K562 (cell line): ENCODE measurements at regions not wholly inside any gene's neighbourhood (a gene's known extent, or its start where the extent isn't known, plus 50 kb on each side); places are given as distances from the start of the nearest gene placed in this dataset.

ENCODE experiments used
- ATAC-seq: fragments of 200-7000 bp; cut with Tn5 transposase; 3 replicates; pipeline ENCODE4 v1.9.1; 2020; ENCODE audit warnings: moderate library complexity
- BruUV-seq: library from RNA; stranded (reverse); fragments of 400-500 nt; replicated peaks from 2 replicates; lab custom pipeline; 2021; lab: Mats Ljungman, UMichigan
- CTCF ChIA-PET: fragments of 300-600 bp; formaldehyde crosslinking; extraction: SDS; loops from one replicate; lab custom pipeline; 2021; ENCODE audit warnings: low intra/inter-chr PET ratio; lab: Yijun Ruan, JAX
- POLR2A ChIA-PET: fragments of 300-600, 350-650 bp; sonication (Branson Sonifier 250); formaldehyde crosslinking; extraction: SDS; loops from one replicate; lab custom pipeline; 2021; ENCODE audit warnings: antibody characterized with exemption, inconsistent platforms; lab: Yijun Ruan, JAX
- DNase-seq, 4 experiments: peaks; one replicate each; pipeline versions ENCODE4 v3.0.0 to v3.0.0-alpha.2; 2011 to 2018; ENCODE audit warnings: low spot score in 3 of 4, mixed read lengths in 3 of 4; ENCODE audit errors: extremely low read depth in 1 of 4
- FAIRE-seq: peaks from 2 replicates; lab custom pipeline; 2011; peaks lifted over from hg19 to GRCh38; lab: Jason Lieb, UNC
- H2AFZ ChIP-seq: 2 replicates; pipeline ENCODE4 v1.6.0; 2011; ENCODE audit warnings: low read depth, low read length, control low read depth, inconsistent platforms
- H3K27ac ChIP-seq: fragments of 200-600 bp; 3 replicates; pipeline ENCODE4 v1.8.0; 2011; ENCODE audit warnings: low read depth, mild to moderate bottlenecking, control low read depth, inconsistent platforms, low read length, moderate library complexity, mixed read lengths; ENCODE audit errors: extremely low read depth
- H3K27me3 ChIP-seq, 2 experiments: fragments of 300-600 bp in 1 of 2; 2 replicates in 1 of 2; 3 replicates in 1 of 2; pipeline versions ENCODE4 v1.6.0 to v1.8.0; 2011; ENCODE audit warnings: inconsistent platforms in 2 of 2, low read length in 2 of 2, mild to moderate bottlenecking in 1 of 2, mixed read lengths in 1 of 2, moderate library complexity in 1 of 2; ENCODE audit not compliant: control insufficient read depth in 2 of 2, insufficient read depth in 2 of 2
- H3K36me3 ChIP-seq: fragments of 300-600 bp; 3 replicates; pipeline ENCODE4 v1.8.0; 2011; ENCODE audit warnings: mild to moderate bottlenecking, low read length, inconsistent platforms; ENCODE audit not compliant: control insufficient read depth, insufficient read depth
- H3K4me1 ChIP-seq, 2 experiments: fragments of 200-600 bp in 1 of 2; replicated peaks in 1 of 2; 2 replicates in 1 of 2; 3 replicates in 1 of 2; pipeline versions ENCODE4 v1.5.1 to v1.8.0; 2011; ENCODE audit warnings: inconsistent platforms in 2 of 2, low read length in 2 of 2, mild to moderate bottlenecking in 1 of 2, mixed read lengths in 1 of 2, moderate library complexity in 1 of 2; ENCODE audit not compliant: control insufficient read depth in 2 of 2, insufficient read depth in 2 of 2
- H3K4me2 ChIP-seq: 2 replicates; pipeline ENCODE4 v1.6.1; 2011; ENCODE audit warnings: low read length, control low read depth, inconsistent platforms, mixed read lengths; ENCODE audit not compliant: insufficient read depth
- H3K4me3 ChIP-seq: fragments of 200-600 bp; sonication (generic), shearing (Covaris generic); 2 replicates; pipeline ENCODE4 v1.5.1; 2016; ENCODE audit warnings: control low read depth, inconsistent platforms
- H3K79me2 ChIP-seq: fragments of 200-600 bp; 3 replicates; pipeline ENCODE4 v1.8.0; 2011; ENCODE audit warnings: low read length, inconsistent platforms; ENCODE audit not compliant: control insufficient read depth, insufficient read depth
- H3K9ac ChIP-seq, 2 experiments: 2 replicates each; pipeline versions ENCODE4 v1.6.0 to v1.6.1; 2011; ENCODE audit warnings: low read depth in 2 of 2, low read length in 2 of 2, control low read depth in 1 of 2, inconsistent platforms in 1 of 2, mild to moderate bottlenecking in 1 of 2, mixed read lengths in 1 of 2; ENCODE audit not compliant: insufficient read depth in 1 of 2
- H3K9me1 ChIP-seq: one replicate; pipeline ENCODE4 v1.6.0; 2011; ENCODE audit warnings: inconsistent platforms, mild to moderate bottlenecking, low read length, moderate library complexity; ENCODE audit not compliant: control insufficient read depth, insufficient read depth
- H3K9me3 ChIP-seq: replicated peaks from 2 replicates; pipeline ENCODE4 v1.5.1; 2011; ENCODE audit warnings: low read depth, low read length, inconsistent platforms; ENCODE audit not compliant: control insufficient read depth, insufficient read depth
- H4K20me1 ChIP-seq: replicated peaks from 2 replicates; pipeline ENCODE4 v1.6.1; 2011; ENCODE audit warnings: low read length, inconsistent platforms, mixed read lengths; ENCODE audit not compliant: control insufficient read depth, insufficient read depth
- ADNP ChIP-seq: fragments of 200-800 bp; sonication (Bioruptor generic); IDR thresholded peaks from 2 replicates; pipeline ENCODE4 v1.6.1; 2016; ENCODE audit warnings: missing genetic modification characterization, missing compliant biosample characterization
- DDX20 ChIP-seq: fragments of 450-650 bp; IDR thresholded peaks from 2 replicates; pipeline ENCODE4 v1.6.1; 2016; ENCODE audit warnings: missing genetic modification characterization, low read depth, mild to moderate bottlenecking, missing compliant biosample characterization, moderate library complexity
- ETV6 ChIP-seq, 3 experiments: fragments of 150-350 bp in 1 of 3; sonication (generic) in 1 of 3; formaldehyde crosslinking in 1 of 3; IDR thresholded peaks; 2 replicates each; pipeline versions ENCODE4 v1.6.1 to v1.8.0; 2014 to 2022; ENCODE audit warnings: borderline replicate concordance in 2 of 3, low read depth in 2 of 3, antibody characterized with exemption in 1 of 3, low read length in 1 of 3, mild to moderate bottlenecking in 1 of 3, missing genetic modification reagents in 1 of 3
- FOXM1 ChIP-seq, 2 experiments: fragments of 450-650 bp in 1 of 2; sonication (generic) in 1 of 2; formaldehyde crosslinking in 1 of 2; IDR thresholded peaks; 2 replicates each; pipeline versions ENCODE4 v1.6.1 to v1.9.0; 2017 to 2022; ENCODE audit warnings: low read depth in 2 of 2, mild to moderate bottlenecking in 2 of 2, missing genetic modification reagents in 1 of 2, moderate library complexity in 1 of 2
- FOXO4 ChIP-seq: fragments of 450-650 bp; formaldehyde crosslinking; IDR thresholded peaks from 2 replicates; pipeline ENCODE4 v1.4.0; 2020; ENCODE audit warnings: mild to moderate bottlenecking, moderate library complexity
- GABPA ChIP-seq: fragments of 200-800 bp; sonication (Bioruptor generic); conservative IDR thresholded peaks from 2 replicates; pipeline ENCODE4 v1.6.1; 2016; ENCODE audit warnings: low read depth, missing genetic modification characterization, missing compliant biosample characterization
- GATA2 ChIP-seq: sonication (generic); formaldehyde crosslinking; IDR thresholded peaks from 2 replicates; pipeline ENCODE4 v1.4.0; 2020; ENCODE audit warnings: mild to moderate bottlenecking, missing genetic modification reagents
- GMEB1 ChIP-seq: fragments of 250-450 bp; sonication (Bioruptor Pico); IDR thresholded peaks from 2 replicates; pipeline ENCODE4 v1.4.0; 2020; ENCODE audit warnings: mild to moderate bottlenecking
- GTF2F1 ChIP-seq: IDR thresholded peaks from 2 replicates; pipeline ENCODE4 v1.6.1; 2011; ENCODE audit warnings: low read depth, low read length, improper control_type of control experiment
- HDAC1 ChIP-seq, 2 experiments: fragments of 450-650 bp; IDR thresholded peaks; 2 replicates each; pipeline ENCODE4 v1.6.1; 2016 to 2017; ENCODE audit warnings: inconsistent platforms in 1 of 2, mild to moderate bottlenecking in 1 of 2, moderate library complexity in 1 of 2
- HLTF ChIP-seq: fragments of 450-650 bp; IDR thresholded peaks from 2 replicates; pipeline ENCODE4 v1.6.1; 2016
- POLR2G ChIP-seq: fragments of 200-400 bp; formaldehyde crosslinking; IDR thresholded peaks from 2 replicates; pipeline ENCODE4 v1.6.1; 2017; ENCODE audit warnings: low read depth, mild to moderate bottlenecking, antibody characterized with exemption, low read length, moderate library complexity
- SUPT5H ChIP-seq: fragments of 450-650 bp; IDR thresholded peaks from 2 replicates; pipeline ENCODE4 v1.6.1; 2016
- ZHX1 ChIP-seq: fragments of 150-350 bp; conservative IDR thresholded peaks from 2 replicates; pipeline ENCODE4 v1.6.1; 2014; ENCODE audit warnings: low read length
- WGBS: fragments of 100-300 bp; shearing (Covaris generic); methylation state at CpG from one replicate; pipeline ENCODE4 v1.1.6; 2016; ENCODE audit warnings: low coverage, mixed read lengths; ENCODE audit not compliant: insufficient coverage; ENCODE audit errors: missing lambda C conversion rate; 5-methylcytosine and 5-hydroxymethylcytosine counted together
- in situ Hi-C: fragments of 300-500 bp; cut with MboI; formaldehyde crosslinking; loops from 4 replicates; pipeline ENCODE4 v1.15.0; 2018; ENCODE audit warnings: inconsistent platforms, mixed read lengths
- intact Hi-C: fragments of 100-400 bp; cut with micrococcal nuclease; formaldehyde crosslinking; loops from 2 replicates; pipeline ENCODE4 v1.14.2; 2022

GRCh38 chr1:55347041-55347440 is 131.9 kb upstream of the USP24 start:
- Histone ChIP-seq H3K27ac (no peak overlapping the region), H3K4me1 (no peaks in the 10 kb centered on the region), H4K20me1 (no peaks in the 10 kb centered on the region), H3K4me2 (no peak overlapping the region), H3K79me2 (no peaks in the 10 kb centered on the region), H3K36me3 (no peaks in the 10 kb centered on the region), H3K9ac (no peak overlapping the region), H3K9me3 (no peaks in the 10 kb centered on the region), H3K9me1 (no peaks in the 10 kb centered on the region), H3K27me3 (no peaks in the 10 kb centered on the region; a peak in 1 of 5 replicates), H3K4me3 (no peak overlapping the region), H2AFZ (no peak overlapping the region)
- intact Hi-C loops (no loop called here), in situ Hi-C loops (no loop called here)
- ATAC-seq (no peak), DNase-seq (no peak), FAIRE-seq (no peak)
- BruUV-seq = no TSS peak
- ChIA-PET POLR2A (interaction anchor here (1.2 to 1.4 kb wide), 2 partner anchors 10 to 28 kb away, joined by 3 read pairs; no protein-coding TSS in a partner anchor), CTCF (no interaction called here)
- WGBS = 6% methylated on average over 2 of the region's 2 CpGs
- TF ChIP-seq ADNP (tag) (no peak), FOXO4 (CRISPR knock-in tag) (no peak), POLR2G (no peak), GTF2F1 (no peak), FOXM1 (IDR thresholded peaks at IDR 0.05; ENCODE audit: low read depth) (no peak), FOXM1 (CRISPR knock-in tag; IDR thresholded peaks at IDR 0.05; ENCODE audit: low read depth) (no peak), SUPT5H (no peak), GATA2 (CRISPR knock-in tag) (no peak), GABPA (no peak), HDAC1 (IDR thresholded peaks at IDR 0.05) (no peak), ETV6 (IDR thresholded peaks at IDR 0.05; ENCODE audit: borderline replicate concordance in 1 of 2, low read depth in 2 of 2, low read length in 1 of 2) (no peak), ETV6 (CRISPR knock-in tag; IDR thresholded peaks at IDR 0.05; ENCODE audit: borderline replicate concordance) (no peak), GMEB1 (CRISPR knock-in tag) (no peak), ZHX1 (no peak), HLTF (no peak), DDX20 (tag) (no peak)
